ENCODE measurements at regions not wholly inside any gene's neighbourhood (a gene's known extent, or its start where the extent isn't known, plus 50 kb on each side); places are given as distances from the start of the nearest gene placed in this dataset.

GRCh38 chr6:145318952-145319351 lies 416.4 kb downstream of the EPM2A start:
- no peaks in the 10 kb centered on the region for H4K20me1 ChIP-seq (ENCODE audit: insufficient read depth, low read length)

GRCh38 chr6:145319605-145320004 lies 415.7 kb downstream of the EPM2A start:
- no peaks in the 10 kb centered on the region for H3K4me1 ChIP-seq (ENCODE audit: low read length)
- no peaks in the 10 kb centered on the region for H3K9me2 ChIP-seq (replicated peaks; ENCODE audit: insufficient read depth, low read length)
- H3K9me3 ChIP-seq (replicated peaks; ENCODE audit: insufficient read depth, low read length), result no peaks in the 10 kb centered on the region
- no peak overlapping the region for H3K4me2 ChIP-seq (ENCODE audit: low read depth, low read length)
- no peaks in the 10 kb centered on the region for H3F3A ChIP-seq (ENCODE audit: insufficient read depth, low read length)
- H3K36me3 ChIP-seq (replicated peaks; ENCODE audit: insufficient read depth, low read length), result no peaks in the 10 kb centered on the region
- no peaks in the 10 kb centered on the region for H4K20me1 ChIP-seq (ENCODE audit: insufficient read depth, low read length)
- H3K4me3 ChIP-seq (ENCODE audit: low read length), result no peak overlapping the region
- DNase-seq, result no peak
- no peaks in the 10 kb centered on the region for H3K27me3 ChIP-seq (replicated peaks; ENCODE audit: insufficient read depth, low read length)
- no peaks in the 10 kb centered on the region for H3K79me2 ChIP-seq (ENCODE audit: low read length)
- H3K27ac ChIP-seq (ENCODE audit: low read length), result no peak overlapping the region
- TF ChIP-seq CTCF (IDR thresholded peaks at IDR 0.05; ENCODE audit: low read length), result no peak
- no peak for TF ChIP-seq EZH2 (optimal IDR thresholded peaks at IDR 0.05; ENCODE audit: low read depth, low read length)
- no peak for TF ChIP-seq EZH2phosphoT487 (IDR thresholded peaks at IDR 0.05; ENCODE audit: low read length)
- no peak overlapping the region for H2AFZ ChIP-seq (ENCODE audit: low read length)
- H3K9ac ChIP-seq (ENCODE audit: low read length), result no peak overlapping the region

More at GRCh38 chr6:145318952-145319351, 416.4 kb downstream of the EPM2A start:
- Histone ChIP-seq H3K27ac (ENCODE audit: low read length) (no peak overlapping the region), H2AFZ (ENCODE audit: low read length) (no peak overlapping the region), H3K27me3 (replicated peaks; ENCODE audit: insufficient read depth, low read length) (no peaks in the 10 kb centered on the region), H3K4me1 (ENCODE audit: low read length) (no peaks in the 10 kb centered on the region), H3K79me2 (ENCODE audit: low read length) (no peaks in the 10 kb centered on the region), H3K9ac (ENCODE audit: low read length) (no peak overlapping the region), H3K9me2 (replicated peaks; ENCODE audit: insufficient read depth, low read length) (no peaks in the 10 kb centered on the region), H3K4me2 (ENCODE audit: low read depth, low read length) (no peak overlapping the region), H3K4me3 (ENCODE audit: low read length) (no peak overlapping the region), H3K9me3 (replicated peaks; ENCODE audit: insufficient read depth, low read length) (no peaks in the 10 kb centered on the region), H3F3A (ENCODE audit: insufficient read depth, low read length) (no peaks in the 10 kb centered on the region), H3K36me3 (replicated peaks; ENCODE audit: insufficient read depth, low read length) (no peaks in the 10 kb centered on the region)
- no peak for DNase-seq
- TF ChIP-seq CTCF (IDR thresholded peaks at IDR 0.05; ENCODE audit: low read length), result no peak
- no peak for TF ChIP-seq EZH2phosphoT487 (IDR thresholded peaks at IDR 0.05; ENCODE audit: low read length)
- TF ChIP-seq EZH2 (optimal IDR thresholded peaks at IDR 0.05; ENCODE audit: low read depth, low read length), result no peak

GRCh38 chr6:145323646-145324045 lies 411.7 kb downstream of the EPM2A start:
- Histone ChIP-seq H3K4me3 (ENCODE audit: low read length) (no peak overlapping the region), H3K27ac (ENCODE audit: low read length) (no peak overlapping the region), H3K79me2 (ENCODE audit: low read length) (no peaks in the 10 kb centered on the region), H4K20me1 (ENCODE audit: insufficient read depth, low read length) (no peaks in the 10 kb centered on the region), H3K9ac (ENCODE audit: low read length) (no peak overlapping the region), H3K9me3 (replicated peaks; ENCODE audit: insufficient read depth, low read length) (no peaks in the 10 kb centered on the region), H3K4me1 (ENCODE audit: low read length) (no peaks in the 10 kb centered on the region), H3K27me3 (replicated peaks; ENCODE audit: insufficient read depth, low read length) (no peaks in the 10 kb centered on the region), H3K4me2 (ENCODE audit: low read depth, low read length) (no peak overlapping the region), H3K9me2 (replicated peaks; ENCODE audit: insufficient read depth, low read length) (no peaks in the 10 kb centered on the region), H3F3A (ENCODE audit: insufficient read depth, low read length) (no peaks in the 10 kb centered on the region), H2AFZ (ENCODE audit: low read length) (no peak overlapping the region), H3K36me3 (replicated peaks; ENCODE audit: insufficient read depth, low read length) (no peaks in the 10 kb centered on the region)
- DNase-seq, result no peak
- TF ChIP-seq CTCF (IDR thresholded peaks at IDR 0.05; ENCODE audit: low read length) (no peak), EZH2phosphoT487 (IDR thresholded peaks at IDR 0.05; ENCODE audit: low read length) (no peak)
